Erythroblast (primary cell): ENCODE measurements at regions not wholly inside any gene's neighbourhood (a gene's known extent, or its start where the extent isn't known, plus 50 kb on each side); places are given as distances from the start of the nearest gene placed in this dataset.

Experiments used
- GATA1 ChIP-seq: IDR thresholded peaks from 2 replicates; pipeline ENCODE4 v1.6.1; 2011; ENCODE audit warnings: low read depth, mild to moderate bottlenecking, control low read depth, low read length, moderate library complexity
- POLR2A ChIP-seq: IDR thresholded peaks from 2 replicates; pipeline ENCODE4 v1.6.1; 2011; ENCODE audit warnings: mild to moderate bottlenecking, low read length

DNA sequence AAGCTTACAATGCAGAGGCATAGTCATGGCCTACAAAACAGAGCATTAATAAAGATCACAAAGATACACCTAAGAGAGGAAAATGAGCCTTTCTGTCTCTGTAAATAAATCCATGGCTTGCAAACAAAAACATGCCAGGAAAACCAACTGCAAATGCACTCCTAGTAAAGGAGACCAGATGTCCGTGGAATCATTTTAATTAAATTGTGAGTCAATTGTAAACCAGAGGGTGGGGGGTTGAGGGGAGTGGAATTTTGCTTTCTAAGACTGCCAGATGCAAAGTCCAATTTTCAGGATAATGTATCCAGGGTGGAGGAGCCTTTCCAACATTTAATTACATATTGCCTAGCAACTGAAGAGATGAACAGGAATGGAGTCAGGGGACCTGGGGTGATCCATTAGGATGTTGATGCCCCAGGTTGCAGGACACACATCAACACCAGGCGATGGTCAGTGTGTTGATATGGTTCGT lies 390.3 kb upstream of the CCL2 start:
- no peak for TF ChIP-seq POLR2A
- TF ChIP-seq GATA1, result no peak
